CD8-positive, alpha-beta memory T cell (primary cell): ENCODE measurements at regions not wholly inside any gene's neighbourhood (a gene's known extent, or its start where the extent isn't known, plus 50 kb on each side); places are given as distances from the start of the nearest gene placed in this dataset.

Source experiments
- CTCF ChIA-PET: fragments of 350-600 bp; sonication (Branson Sonifier 250); formaldehyde crosslinking; loops from one replicate; lab custom pipeline; 2021; ENCODE audit warnings: antibody characterized with exemption; lab: Charles Lee
- POLR2A ChIA-PET: fragments of 350-600 bp; sonication (Branson Sonifier 250); formaldehyde crosslinking; loops from one replicate; lab custom pipeline; 2021; ENCODE audit warnings: antibody characterized with exemption; lab: Charles Lee
- DNase-seq, 5 donors: peaks; one replicate each; pipeline versions ENCODE4 v3.0.0 to v3.0.0-alpha.2; 2020 to 2022; ENCODE audit warnings: mixed read lengths in 1 of 5
- H3K27ac ChIP-seq: one replicate; pipeline ENCODE4 v1.7.0; 2013; ENCODE audit warnings: low read depth, mild to moderate bottlenecking, low read length, moderate library complexity
- H3K27me3 ChIP-seq: 2 replicates; pipeline ENCODE4 v1.7.0; 2013; ENCODE audit warnings: low read length, mild to moderate bottlenecking; ENCODE audit not compliant: insufficient read depth, poor library complexity, severe bottlenecking
- H3K36me3 ChIP-seq: 2 replicates; pipeline ENCODE4 v1.7.0; 2013; ENCODE audit warnings: mild to moderate bottlenecking, low read length, moderate library complexity; ENCODE audit not compliant: insufficient read depth
- H3K4me1 ChIP-seq: 2 replicates; pipeline ENCODE4 v1.7.0; 2013; ENCODE audit warnings: mild to moderate bottlenecking, low read length, moderate library complexity; ENCODE audit not compliant: insufficient read depth
- H3K4me3 ChIP-seq: 2 replicates; pipeline ENCODE4 v1.7.0; 2013; ENCODE audit warnings: mild to moderate bottlenecking, low read length
- H3K9me3 ChIP-seq: 2 replicates; pipeline ENCODE4 v1.7.0; 2013; ENCODE audit warnings: mild to moderate bottlenecking, low read length
- H3K27ac Mint-ChIP-seq, 8 donors: one replicate each; pipeline ENCODE4 v1.8.0; 2020 to 2021; ENCODE audit warnings: mixed read lengths in 8 of 8, mild to moderate bottlenecking in 6 of 8, inconsistent platforms in 3 of 8, moderate library complexity in 3 of 8
- H3K27me3 Mint-ChIP-seq, 2 donors: one replicate each; pipeline ENCODE4 v1.8.0; 2020 to 2021; ENCODE audit warnings: mixed read lengths in 2 of 2, mild to moderate bottlenecking in 1 of 2, moderate library complexity in 1 of 2
- H3K36me3 Mint-ChIP-seq, 3 donors: one replicate each; pipeline ENCODE4 v1.8.0; 2020 to 2021; ENCODE audit warnings: mixed read lengths in 3 of 3, inconsistent platforms in 1 of 3, mild to moderate bottlenecking in 1 of 3
- H3K4me1 Mint-ChIP-seq, 3 donors: one replicate each; pipeline ENCODE4 v1.8.0; 2020 to 2021; ENCODE audit warnings: mixed read lengths in 3 of 3, inconsistent platforms in 1 of 3, mild to moderate bottlenecking in 1 of 3
- H3K4me3 Mint-ChIP-seq, 7 donors: one replicate each; pipeline ENCODE4 v1.8.0; 2020 to 2021; ENCODE audit warnings: mixed read lengths in 7 of 7, mild to moderate bottlenecking in 6 of 7, moderate library complexity in 4 of 7, inconsistent platforms in 2 of 7
- H3K9me3 Mint-ChIP-seq, 5 donors: one replicate each; pipeline ENCODE4 v1.8.0; 2020 to 2022; ENCODE audit warnings: mixed read lengths in 5 of 5, mild to moderate bottlenecking in 3 of 5, moderate library complexity in 2 of 5, inconsistent platforms in 1 of 5

DNA sequence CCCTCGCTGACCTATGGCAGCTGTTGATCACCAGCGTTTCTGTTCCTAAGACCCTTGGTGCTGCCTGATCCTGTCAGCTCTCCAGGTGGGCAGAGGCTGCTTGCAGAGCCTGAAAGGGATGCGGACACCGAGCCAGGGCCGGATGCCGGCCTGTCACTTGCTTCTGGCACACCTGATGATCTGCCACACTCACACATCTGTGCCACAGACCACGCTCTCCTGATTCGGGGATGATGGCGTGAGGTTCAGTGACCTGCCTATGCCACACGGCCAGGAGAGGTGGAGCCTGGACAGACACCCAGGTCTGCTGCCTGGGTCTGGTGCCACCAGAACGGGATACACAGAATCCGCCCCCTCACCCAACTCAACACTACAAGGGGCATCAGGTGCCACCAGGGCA, 129.4 kb upstream of the GLI2 start:
- H3K36me3 Mint-ChIP-seq, result no peaks in the 10 kb centered on the region
- ChIA-PET CTCF (no interaction called here), POLR2A (no interaction called here)

DNA sequence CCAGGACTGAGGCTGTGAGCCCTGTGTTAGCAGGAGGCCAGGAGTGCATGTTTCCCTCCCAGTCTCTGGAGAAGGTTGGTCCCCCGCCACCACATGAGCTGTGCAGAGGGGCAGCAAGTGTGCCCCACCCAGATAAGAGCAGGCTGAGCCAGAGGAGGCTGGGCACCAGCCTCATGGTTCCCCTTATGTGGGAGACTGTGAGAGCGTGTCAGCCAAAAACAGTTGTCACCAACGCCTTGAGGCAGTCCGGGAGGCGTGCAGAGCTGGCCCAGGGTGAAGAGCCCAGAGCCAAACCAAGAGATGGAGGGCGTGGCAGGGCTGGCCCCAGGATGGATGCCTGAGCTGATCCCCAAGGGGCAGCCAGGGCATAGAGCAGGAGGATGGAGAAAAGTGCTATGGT, 128.7 kb upstream of the GLI2 start:
- no peak overlapping the region for H3K27ac ChIP-seq
- no peaks in the 10 kb centered on the region for H3K4me1 Mint-ChIP-seq
- no peak overlapping the region for H3K4me3 ChIP-seq
- no peak overlapping the region for H3K4me3 Mint-ChIP-seq
- H3K9me3 Mint-ChIP-seq, result peaks cover 0 to 2% (median 0%) of the 10 kb centered on the region in 5 donors
- CTCF ChIA-PET, result no interaction called here
- no peak for DNase-seq
- no peaks in the 10 kb centered on the region for H3K4me1 ChIP-seq
- peaks cover 4 to 28% of the 10 kb centered on the region in 2 donors for H3K27me3 Mint-ChIP-seq
- POLR2A ChIA-PET, result no interaction called here
- no peak overlapping the region for H3K27ac Mint-ChIP-seq
- no peaks in the 10 kb centered on the region for H3K9me3 ChIP-seq
- no peaks in the 10 kb centered on the region for H3K27me3 ChIP-seq
- no peaks in the 10 kb centered on the region for H3K36me3 ChIP-seq
- H3K36me3 Mint-ChIP-seq, result no peaks in the 10 kb centered on the region

More for the DNA sequence above, 129.4 kb upstream of the GLI2 start:
- peaks cover 0 to 2% (median 0%) of the 10 kb centered on the region in 5 donors for H3K9me3 Mint-ChIP-seq
- H3K27me3 Mint-ChIP-seq, result peaks cover 4 to 28% of the 10 kb centered on the region in 2 donors
- no peak overlapping the region for H3K4me3 Mint-ChIP-seq
- Histone ChIP-seq H3K4me3 (no peak overlapping the region), H3K9me3 (no peaks in the 10 kb centered on the region), H3K27me3 (no peaks in the 10 kb centered on the region), H3K27ac (no peak overlapping the region), H3K4me1 (no peaks in the 10 kb centered on the region), H3K36me3 (no peaks in the 10 kb centered on the region)
- H3K4me1 Mint-ChIP-seq, result no peaks in the 10 kb centered on the region
- no peak overlapping the region for H3K27ac Mint-ChIP-seq
- no peak for DNase-seq

DNA sequence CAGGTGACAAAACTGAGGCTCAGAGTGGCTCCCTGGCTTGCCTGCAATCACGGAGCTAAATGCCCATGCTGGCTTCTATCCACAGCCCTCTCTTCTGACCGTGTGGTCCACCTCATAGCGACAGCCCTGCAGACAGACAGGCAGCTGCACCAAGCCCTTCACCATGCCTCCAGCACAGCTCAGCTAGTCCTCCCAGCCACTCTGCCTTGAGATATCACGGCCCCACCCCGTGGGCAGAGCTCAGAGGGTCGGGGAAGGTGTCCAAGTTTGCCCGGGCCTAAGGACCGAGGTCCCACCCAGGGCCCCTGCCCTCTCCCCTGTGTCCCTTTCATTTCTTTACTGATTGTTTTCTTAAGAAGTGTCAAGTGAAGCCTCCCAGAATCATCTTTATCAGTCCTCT, 128.2 kb upstream of the GLI2 start:
- Mint-ChIP-seq H3K27me3 (peaks cover 4 to 34% of the 10 kb centered on the region in 2 donors), H3K4me1 (no peaks in the 10 kb centered on the region), H3K27ac (peak overlapping the region in 1 of 8 donors; percentile 38), H3K4me3 (no peak overlapping the region), H3K9me3 (peaks cover 0 to 2% (median 0%) of the 10 kb centered on the region in 5 donors), H3K36me3 (no peaks in the 10 kb centered on the region)
- H3K36me3 ChIP-seq, result no peaks in the 10 kb centered on the region
- ChIA-PET CTCF (no interaction called here), POLR2A (no interaction called here)
- H3K27me3 ChIP-seq, result no peaks in the 10 kb centered on the region
- no peak for DNase-seq
- H3K9me3 ChIP-seq, result no peaks in the 10 kb centered on the region
- no peak overlapping the region for H3K4me3 ChIP-seq
- H3K27ac ChIP-seq, result no peak overlapping the region
- no peaks in the 10 kb centered on the region for H3K4me1 ChIP-seq

DNA sequence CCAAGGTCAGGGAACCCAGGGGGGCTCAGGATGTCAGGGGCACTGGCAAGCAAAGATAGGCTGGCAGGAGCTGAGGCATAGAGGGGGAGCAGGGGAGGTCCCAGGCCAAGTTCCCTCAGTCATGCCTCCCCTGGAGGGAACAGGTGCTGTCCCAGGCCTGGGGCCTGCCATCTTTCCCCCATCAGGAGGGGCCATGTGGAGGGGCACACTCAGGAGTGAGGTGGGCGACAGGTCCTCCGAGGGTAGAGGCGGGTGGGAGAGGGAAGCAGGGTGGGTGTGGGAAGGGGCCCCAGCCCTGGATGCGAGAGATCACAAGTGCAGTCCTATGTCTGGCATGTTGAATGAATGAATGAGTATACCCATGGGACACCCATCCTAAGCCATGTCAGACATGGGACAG, 127.7 kb upstream of the GLI2 start:
- no peaks in the 10 kb centered on the region for H3K4me1 Mint-ChIP-seq
- POLR2A ChIA-PET, result no interaction called here
- peaks cover 4 to 35% of the 10 kb centered on the region in 2 donors for H3K27me3 Mint-ChIP-seq
- H3K36me3 Mint-ChIP-seq, result no peaks in the 10 kb centered on the region
- Histone ChIP-seq H3K36me3 (no peaks in the 10 kb centered on the region), H3K9me3 (no peaks in the 10 kb centered on the region), H3K4me3 (no peak overlapping the region), H3K27me3 (no peaks in the 10 kb centered on the region), H3K4me1 (no peaks in the 10 kb centered on the region), H3K27ac (no peak overlapping the region)
- peaks cover 0 to 2% (median 0%) of the 10 kb centered on the region in 5 donors for H3K9me3 Mint-ChIP-seq
- DNase-seq, result no peak
- no peak overlapping the region for H3K27ac Mint-ChIP-seq
- CTCF ChIA-PET, result no interaction called here
- no peak overlapping the region for H3K4me3 Mint-ChIP-seq

DNA sequence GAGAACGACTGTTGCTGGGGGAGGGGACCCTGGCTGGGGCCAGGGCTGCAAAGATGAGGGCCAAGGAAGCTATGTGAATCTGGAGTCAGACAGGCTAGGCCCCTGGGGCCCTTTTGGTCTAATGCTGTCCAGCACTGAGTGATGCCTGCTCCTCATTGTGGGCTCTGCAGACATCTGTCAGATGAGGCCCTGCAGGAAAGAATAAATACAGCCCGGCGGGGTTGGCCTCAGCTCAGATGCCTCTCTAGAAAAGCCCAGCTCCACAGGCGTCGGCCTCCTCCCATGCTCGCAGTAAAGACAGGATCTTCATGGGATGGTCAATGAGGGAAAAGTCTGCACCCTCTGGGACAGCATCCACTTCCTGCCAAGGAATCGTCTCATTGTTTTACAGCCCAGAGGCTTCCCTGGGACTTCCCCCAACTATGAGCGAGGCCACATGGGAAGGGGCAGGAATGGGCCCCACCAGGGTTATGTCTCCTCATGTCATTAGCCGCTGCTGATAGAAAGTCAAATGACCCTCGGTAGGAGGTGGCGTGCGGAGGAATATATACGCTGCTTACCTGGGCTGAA, 125.8 kb upstream of the GLI2 start:
- H3K36me3 Mint-ChIP-seq, result no peaks in the 10 kb centered on the region
- H3K27ac ChIP-seq, result no peak overlapping the region
- H3K4me1 ChIP-seq, result no peaks in the 10 kb centered on the region
- no peak overlapping the region for H3K27ac Mint-ChIP-seq
- CTCF ChIA-PET, result no interaction called here
- H3K4me1 Mint-ChIP-seq, result no peaks in the 10 kb centered on the region
- peaks cover 0 to 2% (median 0%) of the 10 kb centered on the region in 5 donors for H3K9me3 Mint-ChIP-seq
- no peaks in the 10 kb centered on the region for H3K27me3 ChIP-seq
- peaks cover 1 to 28% of the 10 kb centered on the region in 2 donors for H3K27me3 Mint-ChIP-seq
- peak in 1 of 5 donors; percentile 12 for DNase-seq
- no peak overlapping the region for H3K4me3 ChIP-seq
- H3K36me3 ChIP-seq, result no peaks in the 10 kb centered on the region
- no peaks in the 10 kb centered on the region for H3K9me3 ChIP-seq
- H3K4me3 Mint-ChIP-seq, result no peak overlapping the region
- POLR2A ChIA-PET, result no interaction called here

DNA sequence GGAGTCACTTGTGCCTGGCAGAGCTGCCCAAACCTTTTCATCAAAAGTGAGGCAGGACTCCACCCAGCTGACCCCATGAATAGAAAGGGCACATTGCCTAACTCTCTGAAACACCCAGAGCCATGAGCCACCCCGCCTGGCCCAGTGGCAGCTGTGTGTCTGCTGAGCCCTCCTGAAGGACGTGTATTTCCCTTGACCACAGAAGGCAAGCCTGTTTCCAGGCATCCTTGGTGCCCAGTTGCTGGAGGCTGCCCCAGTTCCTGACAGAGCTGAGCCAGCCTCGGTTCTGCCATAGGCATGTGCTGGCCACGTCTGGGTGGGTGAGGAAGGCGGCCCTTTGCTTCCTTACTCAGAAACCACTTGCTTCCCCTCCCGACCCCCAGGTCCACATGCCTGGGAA, 124.7 kb upstream of the GLI2 start:
- Histone ChIP-seq H3K27ac (no peak overlapping the region), H3K27me3 (no peaks in the 10 kb centered on the region), H3K36me3 (no peaks in the 10 kb centered on the region), H3K4me1 (no peaks in the 10 kb centered on the region), H3K4me3 (no peak overlapping the region), H3K9me3 (no peaks in the 10 kb centered on the region)
- Mint-ChIP-seq H3K36me3 (no peaks in the 10 kb centered on the region), H3K4me3 (no peak overlapping the region), H3K27ac (no peak overlapping the region), H3K4me1 (no peaks in the 10 kb centered on the region), H3K9me3 (peaks cover 0 to 2% (median 0%) of the 10 kb centered on the region in 5 donors), H3K27me3 (peaks cover 1 to 21% of the 10 kb centered on the region in 2 donors)
- POLR2A ChIA-PET, result no interaction called here
- CTCF ChIA-PET, result no interaction called here
- DNase-seq, result no peak

DNA sequence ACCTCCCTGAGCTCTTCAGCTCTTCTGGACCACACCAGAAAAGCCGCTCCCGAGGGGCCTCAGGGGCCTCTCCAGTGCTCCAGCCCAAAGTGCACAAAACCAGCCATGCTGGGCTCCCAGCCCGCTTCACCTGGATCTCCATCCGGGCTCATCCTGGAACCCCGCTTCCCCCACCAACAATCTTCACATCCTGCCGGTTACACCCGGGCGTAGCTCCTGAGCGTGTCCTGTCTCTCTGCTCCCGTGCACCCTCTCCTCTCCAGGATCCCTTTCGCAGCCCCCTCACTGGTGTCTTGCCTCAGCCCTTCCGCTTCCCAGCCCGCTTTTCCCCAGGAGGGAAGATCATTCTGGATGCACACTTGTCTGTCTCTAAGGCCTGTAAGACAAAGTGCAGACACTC, 123.7 kb upstream of the GLI2 start:
- no peak for DNase-seq
- CTCF ChIA-PET, result no interaction called here

DNA sequence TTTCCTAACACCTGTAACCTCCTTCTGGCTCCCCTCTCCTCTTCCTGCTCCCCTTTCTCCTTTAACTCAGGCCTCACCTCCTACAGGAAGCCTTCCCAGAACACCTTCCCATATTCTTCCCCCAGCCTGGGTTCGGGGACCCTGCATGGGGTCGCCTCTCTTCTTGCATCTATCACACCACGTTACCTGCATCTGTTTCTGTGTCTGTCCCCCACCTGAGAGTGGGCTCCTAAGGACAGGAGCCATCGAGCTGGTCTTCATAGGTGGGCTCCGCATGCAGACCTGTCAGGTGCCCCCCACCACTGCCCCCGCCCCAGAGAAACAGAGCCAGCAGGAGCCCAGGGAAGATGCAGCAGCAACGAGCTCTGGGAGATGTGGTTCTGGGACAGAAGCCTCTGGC, 123.2 kb upstream of the GLI2 start:
- H3K4me3 Mint-ChIP-seq, result no peak overlapping the region

More for the DNA sequence above, 123.7 kb upstream of the GLI2 start:
- H3K4me1 ChIP-seq, result no peaks in the 10 kb centered on the region
- Mint-ChIP-seq H3K27me3 (peaks cover 1 to 18% of the 10 kb centered on the region in 2 donors), H3K4me1 (no peaks in the 10 kb centered on the region), H3K4me3 (no peak overlapping the region), H3K36me3 (no peaks in the 10 kb centered on the region), H3K9me3 (peaks cover 0 to 2% (median 0%) of the 10 kb centered on the region in 5 donors), H3K27ac (no peak overlapping the region)
- no peak overlapping the region for H3K4me3 ChIP-seq
- no peaks in the 10 kb centered on the region for H3K27me3 ChIP-seq
- no peak overlapping the region for H3K27ac ChIP-seq
- no peaks in the 10 kb centered on the region for H3K36me3 ChIP-seq
- POLR2A ChIA-PET, result no interaction called here
- H3K9me3 ChIP-seq, result no peaks in the 10 kb centered on the region

More for the DNA sequence above, 123.2 kb upstream of the GLI2 start:
- ChIA-PET CTCF (no interaction called here), POLR2A (no interaction called here)
- Histone ChIP-seq H3K27ac (no peak overlapping the region), H3K4me1 (no peaks in the 10 kb centered on the region), H3K4me3 (no peak overlapping the region), H3K27me3 (no peaks in the 10 kb centered on the region), H3K36me3 (no peaks in the 10 kb centered on the region), H3K9me3 (no peaks in the 10 kb centered on the region)
- Mint-ChIP-seq H3K9me3 (peaks cover 0 to 2% (median 0%) of the 10 kb centered on the region in 5 donors), H3K27me3 (peaks cover 5 to 14% of the 10 kb centered on the region in 2 donors), H3K4me1 (no peaks in the 10 kb centered on the region), H3K27ac (no peak overlapping the region), H3K36me3 (no peaks in the 10 kb centered on the region)
- no peak for DNase-seq
